ENCODE measurements at regions not wholly inside any gene's neighbourhood (a gene's known extent, or its start where the extent isn't known, plus 50 kb on each side); places are given as distances from the start of the nearest gene placed in this dataset.
"Not testable (repeated sequence)": the region's sequence is repeated elsewhere in the genome, so short reads cannot be mapped to it uniquely, and the experiment has no call there.

DNA sequence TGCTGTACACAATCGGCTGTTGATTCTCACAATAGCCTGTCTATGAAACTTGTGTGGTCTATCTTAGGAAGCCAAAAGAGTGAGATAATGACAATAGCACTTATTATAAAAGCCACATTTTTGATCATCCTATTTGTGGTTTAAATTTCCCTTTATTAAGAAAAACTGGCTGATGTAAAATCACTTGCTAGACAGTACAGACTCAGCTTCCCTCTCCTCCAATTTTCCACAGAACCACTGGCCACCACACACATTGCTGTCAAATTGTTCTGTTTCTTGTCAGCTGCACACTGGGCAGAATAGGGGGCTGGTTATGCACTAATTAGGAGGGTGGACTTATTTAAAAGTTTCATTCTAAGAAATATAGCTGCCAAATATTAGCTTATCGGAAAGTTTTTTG, 425.9 kb downstream of the EPHA3 start:
- no peaks in the 10 kb centered on the region for H3K27me3 ChIP-seq (ENCODE audit: control insufficient read depth in 1 of 2, insufficient read depth in 2 of 2, low read length in 2 of 2)
- no peaks in the 10 kb centered on the region for H3K36me3 ChIP-seq (ENCODE audit: control insufficient read depth in 2 of 2, insufficient read depth in 2 of 2, low read length in 2 of 2)
- no peaks in the 10 kb centered on the region for H3K9me3 ChIP-seq (ENCODE audit: control insufficient read depth in 2 of 2, low read length in 2 of 2)
- no peak overlapping the region for H3K4me3 ChIP-seq (ENCODE audit: low read length in 2 of 2)
- H3K4me1 ChIP-seq (ENCODE audit: control insufficient read depth, insufficient read depth, low read length) = no peaks in the 10 kb centered on the region
- no peak overlapping the region for H3K27ac ChIP-seq (ENCODE audit: low read length)
- no peak overlapping the region for H3K9ac ChIP-seq (ENCODE audit: low read length in 2 of 2)

DNA sequence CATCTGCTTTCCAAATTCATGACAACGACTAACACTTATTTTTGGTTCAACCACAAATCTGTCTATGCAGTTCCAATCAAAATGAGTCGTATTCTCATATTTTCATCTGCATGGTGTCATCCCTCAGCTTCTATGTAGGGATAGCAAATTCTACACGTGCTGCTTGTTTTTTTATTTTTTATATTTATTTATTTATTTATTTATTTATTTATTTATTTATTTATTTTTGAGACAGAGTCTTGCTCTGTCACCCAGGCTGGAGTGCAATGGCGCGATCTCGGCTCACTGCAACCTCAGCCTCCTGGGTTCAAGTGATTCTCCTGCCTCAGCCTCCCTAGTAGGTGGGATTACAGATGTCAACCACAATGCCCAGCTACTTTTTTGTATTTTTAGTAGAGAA, 447.2 kb downstream of the EPHA3 start:
- not testable (repeated sequence) for H3K27ac ChIP-seq (ENCODE audit: low read length); H3K36me3 ChIP-seq (ENCODE audit: control insufficient read depth in 2 of 2, insufficient read depth in 2 of 2, low read length in 2 of 2); H3K4me3 ChIP-seq (ENCODE audit: low read length in 2 of 2); H3K27me3 ChIP-seq (ENCODE audit: control insufficient read depth in 1 of 2, insufficient read depth in 2 of 2, low read length in 2 of 2); H3K9ac ChIP-seq (ENCODE audit: low read length in 2 of 2); H3K4me1 ChIP-seq (ENCODE audit: control insufficient read depth, insufficient read depth, low read length); H3K9me3 ChIP-seq (ENCODE audit: control insufficient read depth in 2 of 2, low read length in 2 of 2)

DNA sequence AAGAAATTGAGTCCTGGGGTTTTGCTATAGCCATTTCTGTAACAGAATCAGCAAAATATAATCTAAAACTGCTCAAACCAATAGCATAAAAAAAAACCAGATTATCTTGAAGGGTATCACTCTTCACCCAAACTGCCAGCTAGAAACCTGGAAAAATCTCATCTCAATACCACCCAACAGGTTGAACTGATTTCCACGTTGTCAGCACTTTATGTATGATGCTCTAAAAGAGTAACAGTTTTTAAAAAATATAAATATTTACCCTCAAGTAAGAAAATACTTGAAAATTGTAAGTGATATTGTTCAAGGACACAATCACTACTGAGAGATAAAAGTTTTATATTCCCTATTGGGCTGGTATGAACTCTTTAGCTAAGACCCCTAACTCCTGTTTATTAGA, 451.3 kb downstream of the EPHA3 start:
- Histone ChIP-seq H3K9me3 (ENCODE audit: control insufficient read depth in 2 of 2, low read length in 2 of 2) (no peaks in the 10 kb centered on the region), H3K27ac (ENCODE audit: low read length) (no peak overlapping the region), H3K36me3 (ENCODE audit: control insufficient read depth in 2 of 2, insufficient read depth in 2 of 2, low read length in 2 of 2) (no peaks in the 10 kb centered on the region), H3K9ac (ENCODE audit: low read length in 2 of 2) (no peak overlapping the region), H3K27me3 (ENCODE audit: control insufficient read depth in 1 of 2, insufficient read depth in 2 of 2, low read length in 2 of 2) (no peaks in the 10 kb centered on the region), H3K4me1 (ENCODE audit: control insufficient read depth, insufficient read depth, low read length) (no peaks in the 10 kb centered on the region), H3K4me3 (ENCODE audit: low read length in 2 of 2) (no peak overlapping the region)

DNA sequence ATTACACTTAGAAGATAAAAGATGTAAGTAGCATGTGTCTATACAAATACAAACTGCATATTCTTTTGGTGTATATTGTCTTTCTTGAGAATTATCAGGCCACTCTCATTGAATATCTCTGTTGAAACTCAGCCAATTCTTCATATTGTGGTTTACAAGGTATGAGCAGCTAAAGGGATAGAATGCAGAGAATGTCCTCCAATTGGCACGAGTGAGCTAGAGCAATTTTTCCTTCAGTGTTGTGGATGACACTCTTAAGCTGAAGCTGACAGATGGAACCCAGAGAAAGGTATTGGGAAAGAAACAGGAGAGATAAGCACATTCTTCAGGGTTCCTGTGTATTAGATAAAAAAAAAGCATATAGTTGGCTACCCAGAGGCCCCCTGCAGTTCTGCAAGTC, 453.1 kb downstream of the EPHA3 start:
- no peak overlapping the region for H3K27ac ChIP-seq (ENCODE audit: low read length)
- H3K9me3 ChIP-seq (ENCODE audit: control insufficient read depth in 2 of 2, low read length in 2 of 2) = peaks cover 4 to 6% of the 10 kb centered on the region in 2 donors
- no peaks in the 10 kb centered on the region for H3K36me3 ChIP-seq (ENCODE audit: control insufficient read depth in 2 of 2, insufficient read depth in 2 of 2, low read length in 2 of 2)
- H3K4me1 ChIP-seq (ENCODE audit: control insufficient read depth, insufficient read depth, low read length) = no peaks in the 10 kb centered on the region
- no peak overlapping the region for H3K9ac ChIP-seq (ENCODE audit: low read length in 2 of 2)
- no peak overlapping the region for H3K4me3 ChIP-seq (ENCODE audit: low read length in 2 of 2)
- H3K27me3 ChIP-seq (ENCODE audit: control insufficient read depth in 1 of 2, insufficient read depth in 2 of 2, low read length in 2 of 2) = no peaks in the 10 kb centered on the region

DNA sequence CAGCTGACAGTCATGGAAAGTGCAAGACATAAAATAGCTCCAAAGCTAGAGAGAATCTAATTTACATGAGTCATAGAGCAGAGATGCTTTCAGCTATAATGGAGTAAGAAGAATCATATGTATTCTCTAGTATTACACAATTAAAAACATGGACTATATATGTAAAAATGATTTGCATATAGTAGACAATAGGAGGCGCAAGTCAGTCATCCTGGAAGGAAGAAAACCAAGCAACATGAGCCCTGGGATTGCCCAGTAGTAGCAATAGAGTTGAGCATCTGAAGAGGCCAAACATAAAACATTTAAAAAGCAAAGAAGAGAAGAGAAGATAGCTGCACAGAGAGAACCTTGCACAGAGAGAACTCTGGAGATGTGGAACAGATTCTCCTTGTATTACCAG, 455.0 kb downstream of the EPHA3 start:
- Histone ChIP-seq H3K4me1 (ENCODE audit: control insufficient read depth, insufficient read depth, low read length) (no peaks in the 10 kb centered on the region), H3K9ac (ENCODE audit: low read length in 2 of 2) (no peak overlapping the region), H3K36me3 (ENCODE audit: control insufficient read depth in 2 of 2, insufficient read depth in 2 of 2, low read length in 2 of 2) (no peaks in the 10 kb centered on the region), H3K9me3 (ENCODE audit: control insufficient read depth in 2 of 2, low read length in 2 of 2) (peaks cover 4 to 6% of the 10 kb centered on the region in 2 donors), H3K27me3 (ENCODE audit: control insufficient read depth in 1 of 2, insufficient read depth in 2 of 2, low read length in 2 of 2) (no peaks in the 10 kb centered on the region), H3K4me3 (ENCODE audit: low read length in 2 of 2) (no peak overlapping the region), H3K27ac (ENCODE audit: low read length) (no peak overlapping the region)

DNA sequence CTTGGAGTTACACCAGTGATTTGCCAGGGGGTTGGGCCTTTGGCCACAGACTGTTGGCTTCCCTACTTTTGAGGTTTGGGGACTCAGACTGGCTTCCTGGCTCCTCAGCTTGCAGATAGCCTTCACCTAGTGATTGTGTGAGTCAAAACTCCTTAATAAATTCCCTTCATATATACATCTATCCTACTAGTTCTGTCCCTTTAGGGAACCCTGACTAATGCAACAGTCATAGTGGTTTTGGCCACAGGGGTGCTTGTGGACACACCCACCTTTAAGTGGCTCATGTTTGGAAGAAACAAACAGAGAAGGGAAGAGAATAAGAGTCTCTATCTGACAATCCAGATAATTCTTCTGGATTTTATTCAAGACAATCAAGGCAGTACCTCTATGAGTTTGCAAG, 457.7 kb downstream of the EPHA3 start:
- Histone ChIP-seq H3K27me3 (ENCODE audit: control insufficient read depth in 1 of 2, insufficient read depth in 2 of 2, low read length in 2 of 2) (no peaks in the 10 kb centered on the region), H3K9me3 (ENCODE audit: control insufficient read depth in 2 of 2, low read length in 2 of 2) (peaks cover 4 to 6% of the 10 kb centered on the region in 2 donors), H3K4me1 (ENCODE audit: control insufficient read depth, insufficient read depth, low read length) (no peaks in the 10 kb centered on the region), H3K36me3 (ENCODE audit: control insufficient read depth in 2 of 2, insufficient read depth in 2 of 2, low read length in 2 of 2) (no peaks in the 10 kb centered on the region), H3K4me3 (ENCODE audit: low read length in 2 of 2) (no peak overlapping the region), H3K27ac (ENCODE audit: low read length) (no peak overlapping the region), H3K9ac (ENCODE audit: low read length in 2 of 2) (no peak overlapping the region)

DNA sequence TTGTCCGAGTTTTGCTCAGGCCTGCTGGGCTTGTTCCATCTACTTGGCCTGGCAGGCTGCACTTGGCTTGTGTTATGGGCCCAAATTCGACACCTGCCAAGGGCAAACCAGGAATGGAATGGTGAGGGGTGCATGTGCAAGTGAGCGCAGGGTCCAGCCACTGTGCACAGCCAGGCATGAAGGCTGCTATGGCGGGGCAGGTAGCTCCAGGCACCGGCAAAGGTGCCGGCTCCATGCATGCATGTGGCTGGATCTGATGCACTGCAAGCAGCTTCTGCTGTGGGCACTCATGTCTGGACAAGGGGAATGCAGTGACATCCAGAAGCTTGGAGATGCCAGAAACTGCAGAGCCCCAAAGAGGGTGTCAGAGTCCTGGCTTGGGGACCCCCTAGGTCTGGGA, 463.0 kb downstream of the EPHA3 start:
- no peak overlapping the region for H3K4me3 ChIP-seq (ENCODE audit: low read length in 2 of 2)
- no peaks in the 10 kb centered on the region for H3K9me3 ChIP-seq (ENCODE audit: control insufficient read depth in 2 of 2, low read length in 2 of 2)
- H3K27ac ChIP-seq (ENCODE audit: low read length) = no peak overlapping the region
- no peaks in the 10 kb centered on the region for H3K36me3 ChIP-seq (ENCODE audit: control insufficient read depth in 2 of 2, insufficient read depth in 2 of 2, low read length in 2 of 2)
- H3K4me1 ChIP-seq (ENCODE audit: control insufficient read depth, insufficient read depth, low read length) = peaks cover 4% of the 10 kb centered on the region
- no peaks in the 10 kb centered on the region for H3K27me3 ChIP-seq (ENCODE audit: control insufficient read depth in 1 of 2, insufficient read depth in 2 of 2, low read length in 2 of 2)
- H3K9ac ChIP-seq (ENCODE audit: low read length in 2 of 2) = no peak overlapping the region

DNA sequence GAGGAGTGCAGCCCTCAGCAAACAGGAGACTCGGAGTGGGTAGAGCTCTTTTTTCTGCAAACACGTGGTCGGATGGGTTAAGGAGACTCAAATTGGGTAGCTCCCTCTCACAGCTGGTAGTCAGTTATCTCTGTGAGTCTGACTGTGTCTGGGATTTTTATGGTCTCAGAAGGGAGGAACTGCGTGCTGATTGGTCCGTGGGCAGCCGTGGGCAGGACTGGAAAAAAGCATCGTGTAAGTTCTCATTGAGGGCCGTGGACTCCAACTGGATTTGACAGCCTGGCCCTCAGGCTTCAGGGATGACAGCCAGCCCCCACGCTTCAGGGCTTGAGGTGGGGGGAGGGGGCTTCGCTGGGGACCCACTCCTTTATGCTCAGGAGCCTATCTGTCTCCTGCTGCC, 463.9 kb downstream of the EPHA3 start:
- Histone ChIP-seq H3K36me3 (ENCODE audit: control insufficient read depth in 2 of 2, insufficient read depth in 2 of 2, low read length in 2 of 2) (no peaks in the 10 kb centered on the region), H3K27me3 (ENCODE audit: control insufficient read depth in 1 of 2, insufficient read depth in 2 of 2, low read length in 2 of 2) (no peaks in the 10 kb centered on the region), H3K9ac (ENCODE audit: low read length in 2 of 2) (no peak overlapping the region), H3K4me1 (ENCODE audit: control insufficient read depth, insufficient read depth, low read length) (peaks cover 4% of the 10 kb centered on the region), H3K4me3 (ENCODE audit: low read length in 2 of 2) (peak overlapping the region; percentile 1 to 48), H3K27ac (ENCODE audit: low read length) (no peak overlapping the region), H3K9me3 (ENCODE audit: control insufficient read depth in 2 of 2, low read length in 2 of 2) (no peaks in the 10 kb centered on the region)

DNA sequence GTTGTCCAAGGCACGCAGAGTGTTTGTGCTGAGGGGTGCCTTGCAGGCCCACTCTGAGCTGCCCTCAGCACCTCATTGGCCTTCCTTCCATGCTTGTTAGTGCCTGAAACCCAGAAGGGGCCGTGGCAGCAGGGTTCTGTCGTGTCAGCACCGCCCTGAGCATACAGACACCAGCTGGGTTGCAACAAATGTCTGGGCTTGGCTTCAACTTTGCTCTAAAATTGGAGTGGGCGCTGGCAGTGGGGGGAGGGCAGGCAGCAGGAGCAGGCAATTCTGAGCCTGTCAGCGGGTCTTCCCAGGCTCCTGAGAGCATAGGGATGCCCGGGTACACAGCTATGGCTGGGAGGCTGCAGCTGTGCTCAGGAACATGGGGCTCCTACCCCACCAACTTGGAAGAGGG, 464.3 kb downstream of the EPHA3 start:
- no peaks in the 10 kb centered on the region for H3K9me3 ChIP-seq (ENCODE audit: control insufficient read depth in 2 of 2, low read length in 2 of 2)
- peaks cover 4% of the 10 kb centered on the region for H3K4me1 ChIP-seq (ENCODE audit: control insufficient read depth, insufficient read depth, low read length)
- peak overlapping the region; percentile 1 to 48 for H3K4me3 ChIP-seq (ENCODE audit: low read length in 2 of 2)
- no peaks in the 10 kb centered on the region for H3K27me3 ChIP-seq (ENCODE audit: control insufficient read depth in 1 of 2, insufficient read depth in 2 of 2, low read length in 2 of 2)
- no peak overlapping the region for H3K27ac ChIP-seq (ENCODE audit: low read length)
- H3K36me3 ChIP-seq (ENCODE audit: control insufficient read depth in 2 of 2, insufficient read depth in 2 of 2, low read length in 2 of 2) = no peaks in the 10 kb centered on the region
- H3K9ac ChIP-seq (ENCODE audit: low read length in 2 of 2) = no peak overlapping the region

DNA sequence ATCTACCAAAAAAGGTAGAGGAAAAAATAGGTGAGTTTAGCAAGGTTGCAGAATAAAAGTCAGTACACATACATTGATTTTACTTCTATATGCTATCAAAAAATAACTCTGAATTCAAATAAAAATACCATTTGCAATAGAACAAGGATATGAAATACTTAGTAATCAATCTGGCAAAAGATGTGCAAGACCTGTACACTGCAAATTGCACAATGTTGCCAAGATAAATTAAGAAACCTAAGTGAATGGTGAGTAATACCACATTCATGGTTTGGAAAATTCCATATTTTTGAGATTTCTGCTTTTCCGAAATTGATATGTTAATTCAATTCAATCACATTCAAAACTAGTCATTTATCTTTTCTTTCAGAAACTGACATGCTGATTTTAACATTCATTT, 464.8 kb downstream of the EPHA3 start:
- Histone ChIP-seq H3K9me3 (ENCODE audit: control insufficient read depth in 2 of 2, low read length in 2 of 2) (no peaks in the 10 kb centered on the region), H3K27me3 (ENCODE audit: control insufficient read depth in 1 of 2, insufficient read depth in 2 of 2, low read length in 2 of 2) (no peaks in the 10 kb centered on the region), H3K27ac (ENCODE audit: low read length) (no peak overlapping the region), H3K9ac (ENCODE audit: low read length in 2 of 2) (no peak overlapping the region), H3K36me3 (ENCODE audit: control insufficient read depth in 2 of 2, insufficient read depth in 2 of 2, low read length in 2 of 2) (no peaks in the 10 kb centered on the region), H3K4me3 (ENCODE audit: low read length in 2 of 2) (no peak overlapping the region), H3K4me1 (ENCODE audit: control insufficient read depth, insufficient read depth, low read length) (peaks cover 4% of the 10 kb centered on the region)

DNA sequence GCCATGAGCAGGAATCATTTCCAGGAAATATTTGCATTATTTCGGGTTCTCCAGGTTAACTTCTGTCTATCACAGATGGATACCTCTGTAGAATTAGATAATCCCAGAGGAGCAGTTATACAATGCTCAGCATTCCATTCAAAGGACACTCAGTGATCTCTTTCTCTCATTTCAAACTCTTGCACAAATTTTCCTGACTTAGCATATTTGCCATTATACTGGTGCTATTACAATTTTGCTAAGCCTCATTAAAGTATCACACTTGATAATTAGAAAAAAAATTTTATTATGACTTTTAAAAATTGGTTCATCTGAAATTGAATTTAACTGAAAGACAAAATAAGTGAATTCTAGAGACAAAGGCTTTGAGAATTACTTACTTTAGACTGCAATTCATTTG, 469.0 kb downstream of the EPHA3 start:
- H3K9me3 ChIP-seq (ENCODE audit: control insufficient read depth in 2 of 2, low read length in 2 of 2) = no peaks in the 10 kb centered on the region
- peaks cover 4% of the 10 kb centered on the region for H3K4me1 ChIP-seq (ENCODE audit: control insufficient read depth, insufficient read depth, low read length)
- no peak overlapping the region for H3K9ac ChIP-seq (ENCODE audit: low read length in 2 of 2)
- no peak overlapping the region for H3K4me3 ChIP-seq (ENCODE audit: low read length in 2 of 2)
- H3K27ac ChIP-seq (ENCODE audit: low read length) = no peak overlapping the region
- no peaks in the 10 kb centered on the region for H3K36me3 ChIP-seq (ENCODE audit: control insufficient read depth in 2 of 2, insufficient read depth in 2 of 2, low read length in 2 of 2)
- no peaks in the 10 kb centered on the region for H3K27me3 ChIP-seq (ENCODE audit: control insufficient read depth in 1 of 2, insufficient read depth in 2 of 2, low read length in 2 of 2)
